Left colon (tissue), 2 donors: ENCODE measurements at regions not wholly inside any gene's neighbourhood (a gene's known extent, or its start where the extent isn't known, plus 50 kb on each side); places are given as distances from the start of the nearest gene placed in this dataset.

Experiments used
- ATAC-seq: fragments of 200-7000 bp; cut with Tn5 transposase; one replicate; pipeline ENCODE4 v1.9.1; 2020; ENCODE audit warnings: mild to moderate bottlenecking, moderate library complexity
- DNase-seq, 2 donors: peaks; one replicate each; pipeline ENCODE4 v3.0.0-alpha.2; 2020
- intact Hi-C, 2 donors: fragments of 100-400 bp; cut with DNase I in 1 of 2; cut with micrococcal nuclease in 1 of 2; formaldehyde crosslinking; loops; one replicate each; pipeline versions ENCODE4 v1.11.2 to v1.14.0; 2022; cut with DNase I, micrococcal nuclease
- donor health status: DM: no; HTN: no; CAD: no.
- donor health status: DM: yes; HTN: yes; CAD: no.

DNA sequence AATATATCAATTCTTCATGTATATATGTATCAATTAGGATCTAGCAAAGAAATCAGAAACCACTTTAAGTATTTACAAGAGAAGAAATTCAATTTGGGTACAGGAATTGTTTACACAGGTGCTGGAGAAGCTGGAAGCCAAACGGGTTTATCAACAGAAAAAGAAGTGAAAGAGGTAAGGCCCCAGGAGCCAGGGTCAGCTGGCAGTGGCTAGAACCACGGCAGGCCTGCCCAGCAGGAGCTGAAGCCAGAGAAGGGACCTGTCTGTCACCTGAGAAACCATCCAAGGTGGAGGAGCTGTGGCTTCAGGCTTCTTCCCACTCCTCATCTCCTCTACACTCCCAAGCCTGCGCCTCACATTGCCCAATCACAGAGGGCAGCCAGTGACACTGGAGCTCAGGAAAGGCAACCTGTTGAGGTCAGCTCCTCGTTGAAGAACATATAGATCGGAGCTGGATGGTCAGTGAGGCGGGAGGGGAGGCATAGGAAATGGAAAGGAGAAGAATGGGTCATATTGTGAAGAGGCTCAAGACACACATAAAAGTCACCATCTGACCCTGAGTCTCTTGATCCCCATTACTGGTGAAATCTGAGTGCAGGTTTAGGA, 182.6 kb downstream of the REEP3 start:
- DNase-seq (no peak), ATAC-seq (no peak)
- intact Hi-C loops: no loop called here

DNA sequence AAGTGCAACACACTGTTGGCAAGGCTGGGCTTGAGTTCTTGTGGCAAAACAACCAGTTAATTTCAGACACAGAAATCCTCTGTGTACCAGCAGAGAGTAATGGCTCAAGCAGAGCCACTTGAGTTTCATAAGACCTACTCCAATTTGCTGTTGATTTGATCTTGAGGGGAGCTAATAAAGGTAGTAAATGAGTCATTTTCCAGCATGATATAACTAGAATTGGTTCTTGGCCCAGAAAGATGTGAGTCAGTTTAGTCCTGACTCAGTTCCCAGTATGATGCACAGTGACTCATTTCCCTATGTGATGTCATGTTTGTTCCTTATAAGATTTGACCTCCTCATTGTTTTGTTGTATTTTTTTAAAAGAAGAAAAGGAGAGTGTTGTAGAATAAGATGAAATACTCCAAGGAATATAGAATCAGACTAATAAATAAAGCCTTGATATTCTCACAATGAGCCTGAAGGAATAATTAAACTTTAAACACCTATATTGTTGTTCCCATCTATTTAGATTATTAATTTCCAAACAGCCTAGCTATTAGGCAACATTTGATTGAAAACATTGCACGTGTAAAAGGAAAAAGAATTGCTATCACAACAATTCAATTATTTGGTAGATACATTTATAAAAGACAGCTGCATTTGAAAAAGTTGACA, 186.2 kb downstream of the REEP3 start:
- intact Hi-C loops: no loop called here
- no peak for DNase-seq

DNA sequence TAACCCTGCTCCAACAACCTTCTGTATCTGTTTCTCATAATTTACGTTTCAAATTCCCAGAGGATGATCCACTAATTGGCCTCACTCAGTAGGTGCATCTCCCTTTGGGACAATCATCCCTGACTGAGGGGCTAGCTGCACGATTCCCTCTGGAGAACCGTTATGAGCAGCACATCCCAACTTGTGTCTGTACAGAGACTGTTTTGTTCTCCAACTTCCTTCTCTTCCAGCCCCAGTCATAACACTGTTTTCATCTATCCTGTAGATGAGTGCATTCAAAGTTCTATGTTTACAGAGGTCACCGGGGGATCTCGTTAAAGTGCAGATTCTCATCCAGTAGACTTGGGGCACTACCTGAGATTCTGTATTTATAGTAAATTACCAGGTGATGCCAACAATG, 187.2 kb downstream of the REEP3 start:
- ATAC-seq (no peak), DNase-seq (no peak)
- intact Hi-C loops: no loop called here

More for the DNA sequence above, 186.2 kb downstream of the REEP3 start:
- no peak for ATAC-seq

- DNase-seq: no peak
- intact Hi-C loops: loop anchor here in 1 of 2 donors (5.0 to 10.0 kb wide), 2 partner anchors 73 to 176 kb away; no protein-coding TSS in a partner anchor
- ATAC-seq: no peak
Measured at GRCh38 chr10:63710703-63711102, 189.5 kb downstream of the REEP3 start.

DNA sequence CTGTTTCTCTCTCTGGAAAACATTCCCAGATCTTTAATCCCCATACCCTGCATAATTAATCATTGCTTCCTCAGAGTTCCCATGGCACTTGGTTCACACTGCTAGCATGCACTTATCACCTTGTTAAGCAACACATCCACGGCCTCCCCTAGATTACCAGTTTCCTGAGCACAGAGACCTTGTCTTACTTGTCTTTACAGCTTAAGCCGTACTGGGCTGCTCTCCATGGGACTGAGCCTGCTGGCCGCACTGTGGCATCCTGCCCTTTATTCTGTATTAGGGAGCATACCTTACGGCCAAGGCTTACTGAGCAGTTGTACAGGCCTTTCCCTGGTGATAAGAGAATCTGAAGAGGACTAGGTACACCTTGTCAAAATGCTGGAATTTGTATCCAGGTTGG, 190.2 kb downstream of the REEP3 start:
- peak in 1 of 2 donors; percentile 25 for DNase-seq
- intact Hi-C loops: loop anchor here in 1 of 2 donors (5.0 to 10.0 kb wide), 2 partner anchors 74 to 177 kb away; no protein-coding TSS in a partner anchor
- peak; percentile 4 for ATAC-seq

- intact Hi-C loops: loop anchor here in 1 of 2 donors (5.0 to 10.0 kb wide), 2 partner anchors 75 to 177 kb away; no protein-coding TSS in a partner anchor
- DNase-seq (peak; percentile 94 to 99), ATAC-seq (peak; percentile 94)
Measured at GRCh38 chr10:63711867-63712716, 190.9 kb downstream of the REEP3 start.

DNA sequence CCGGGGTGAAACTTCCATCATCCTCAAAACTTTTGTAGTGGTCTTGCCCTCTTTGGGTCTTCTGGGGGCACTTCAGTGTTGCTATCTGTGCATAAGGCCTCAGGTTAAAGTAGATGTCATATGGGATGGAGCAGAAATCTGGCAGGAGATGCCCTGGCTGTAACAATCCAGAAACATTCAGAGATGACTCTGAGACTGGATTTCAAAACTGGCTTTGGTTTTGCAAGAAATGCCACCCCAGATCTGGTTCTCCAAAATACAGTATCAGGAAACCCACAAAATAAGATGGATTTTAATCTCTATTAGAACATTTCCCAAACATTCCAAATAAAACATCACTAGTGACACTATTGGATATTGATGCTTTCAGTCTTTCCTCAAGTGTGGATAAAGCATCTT, 191.5 kb downstream of the REEP3 start:
- ATAC-seq (no peak), DNase-seq (no peak)
- intact Hi-C loops: loop anchor here in 1 of 2 donors (5.0 to 10.0 kb wide), 2 partner anchors 75 to 178 kb away; no protein-coding TSS in a partner anchor

DNA sequence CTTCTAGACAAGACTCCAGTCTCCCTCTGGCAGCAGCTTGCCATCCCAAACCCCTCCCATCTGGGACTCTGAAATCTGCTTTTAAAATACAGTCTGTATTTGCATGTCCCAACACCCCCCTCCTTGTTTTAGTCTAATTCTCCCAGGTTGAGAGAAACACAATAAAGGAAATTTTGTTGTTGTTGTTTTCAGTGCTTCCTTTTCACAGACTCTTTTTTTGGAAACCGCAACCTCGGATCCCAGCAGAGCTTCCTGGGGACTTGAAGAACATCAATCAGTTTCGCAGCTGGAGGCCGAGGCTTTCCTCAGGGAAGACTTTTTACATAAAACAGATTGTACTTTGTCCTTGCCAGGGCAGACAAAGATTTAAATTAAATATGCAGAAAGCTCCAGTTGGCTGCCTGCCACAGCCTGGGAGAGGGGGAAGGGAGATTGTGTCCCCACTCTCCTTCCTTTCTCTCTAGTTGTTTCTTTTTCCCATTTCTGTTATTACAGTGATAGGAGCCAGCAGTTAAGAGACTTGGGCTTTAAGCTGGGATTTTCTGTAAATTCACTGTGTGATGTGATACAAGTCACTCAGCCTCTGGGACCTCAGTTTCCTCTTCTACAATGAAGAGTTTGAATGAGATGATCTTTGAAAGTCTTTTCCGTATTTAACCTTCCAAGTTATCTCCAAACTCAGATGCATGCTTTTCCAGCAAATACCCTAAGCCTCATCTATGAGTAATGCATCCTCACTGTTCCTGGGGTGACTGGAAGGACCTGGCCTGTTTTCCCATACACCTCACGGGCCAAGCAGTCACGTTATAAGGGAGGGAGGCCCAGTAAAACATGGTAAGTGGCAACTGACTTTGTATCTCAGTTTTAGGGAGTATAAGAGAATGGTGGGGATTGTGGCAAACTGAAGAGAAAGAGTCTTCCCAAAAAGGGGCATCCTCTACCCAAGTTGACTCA, 192.3 kb downstream of the REEP3 start:
- intact Hi-C loops: loop anchor here in 1 of 2 donors (5.0 to 10.0 kb wide), 2 partner anchors 76 to 179 kb away; no protein-coding TSS in a partner anchor
- DNase-seq (peak; percentile 81 to 87), ATAC-seq (peak; percentile 43)

DNA sequence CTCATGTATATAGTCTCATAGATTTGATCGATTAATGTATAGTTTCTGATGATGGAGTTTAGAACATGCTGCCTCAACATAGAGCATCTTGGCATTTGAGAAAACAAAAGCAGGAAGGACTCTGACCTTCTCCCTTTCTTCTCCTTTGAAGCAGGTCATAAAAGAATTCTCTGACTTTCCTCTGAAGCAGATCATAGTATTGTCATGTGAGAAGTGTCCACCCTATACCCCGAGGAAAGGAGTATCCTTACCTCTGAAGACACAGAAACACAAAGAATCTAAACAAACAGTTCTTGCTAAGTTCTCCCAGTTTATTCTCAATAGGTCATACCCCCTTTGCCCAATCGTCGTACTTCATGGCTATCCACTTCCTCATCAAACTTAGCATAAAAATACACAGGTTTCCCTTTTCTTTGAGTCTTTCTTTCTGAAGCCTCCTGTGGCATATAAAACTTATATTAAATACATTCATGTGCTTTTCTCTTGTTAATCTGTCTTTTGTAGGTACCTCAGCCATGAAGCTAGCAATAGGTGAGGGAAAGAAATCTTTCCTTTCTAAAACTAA, 194.9 kb downstream of the REEP3 start:
- intact Hi-C loops: loop anchor here in 1 of 2 donors (10.0 kb wide), 1 partner anchor 181 kb away; no protein-coding TSS in a partner anchor
- no peak for DNase-seq
- no peak for ATAC-seq

- intact Hi-C loops: loop anchor here in 1 of 2 donors (10.0 kb wide), 1 partner anchor 182 kb away; no protein-coding TSS in a partner anchor
- DNase-seq: no peak
- no peak for ATAC-seq
Measured at GRCh38 chr10:63717027-63717715, 196.0 kb downstream of the REEP3 start.

GRCh38 chr10:63718006-63718405, 196.8 kb downstream of the REEP3 start:
- intact Hi-C loops: loop anchor here in 1 of 2 donors (2.0 to 10.0 kb wide), 2 partner anchors 183 to 501 kb away; no protein-coding TSS in a partner anchor
- ATAC-seq (no peak), DNase-seq (no peak)

DNA sequence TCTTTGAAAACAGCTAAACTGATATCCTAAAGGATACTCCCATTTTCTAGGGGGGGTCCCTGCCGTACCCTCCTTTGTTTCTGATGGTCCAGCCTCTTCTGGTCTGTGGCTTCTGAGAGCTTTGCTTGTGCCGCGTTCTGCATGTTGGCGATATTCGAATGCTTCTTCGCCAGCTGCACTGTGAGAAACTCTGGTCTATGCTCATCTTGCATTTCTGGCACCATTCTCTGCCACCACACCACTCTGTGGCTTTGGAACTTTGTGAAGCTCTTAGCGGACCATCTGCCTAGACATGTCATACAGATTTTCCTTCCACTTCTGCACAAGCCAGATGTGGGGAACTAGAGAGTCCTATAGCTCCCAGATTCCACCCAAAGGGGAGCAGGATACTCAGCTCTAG, 197.2 kb downstream of the REEP3 start:
- intact Hi-C loops: loop anchor here in 1 of 2 donors (2.0 to 10.0 kb wide), 2 partner anchors 184 to 502 kb away; no protein-coding TSS in a partner anchor
- no peak for DNase-seq
- no peak for ATAC-seq

GRCh38 chr10:63719226-63719856, 198.1 kb downstream of the REEP3 start:
- DNase-seq (no peak), ATAC-seq (peak; percentile 22)
- intact Hi-C loops: loop anchor here in 1 of 2 donors (2.0 to 10.0 kb wide), 2 partner anchors 185 to 503 kb away; no protein-coding TSS in a partner anchor

DNA sequence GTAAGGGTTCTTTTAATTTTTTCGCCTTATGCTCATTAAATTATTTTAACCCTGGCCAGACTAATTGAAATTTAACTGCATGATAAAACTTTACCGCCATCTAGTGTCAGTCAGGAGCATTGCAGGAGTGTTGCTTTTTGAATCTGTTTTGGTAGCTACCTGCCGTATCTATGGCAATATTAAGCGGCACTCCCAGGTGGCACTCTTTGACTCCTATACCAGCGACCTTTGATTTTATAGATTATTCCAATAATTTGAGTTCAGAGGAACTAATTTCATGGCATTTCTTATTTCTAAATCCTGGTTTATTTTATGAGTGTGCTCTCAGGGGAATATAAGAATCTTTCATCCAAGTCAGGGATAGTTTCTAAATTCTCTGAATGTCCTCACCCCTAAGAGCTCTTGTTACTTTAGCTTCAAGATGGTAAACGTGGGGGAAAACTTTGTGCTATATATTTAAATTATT, 198.9 kb downstream of the REEP3 start:
- DNase-seq: peak in 1 of 2 donors; percentile 52
- intact Hi-C loops: no loop called here
- ATAC-seq: peak; percentile 82

DNA sequence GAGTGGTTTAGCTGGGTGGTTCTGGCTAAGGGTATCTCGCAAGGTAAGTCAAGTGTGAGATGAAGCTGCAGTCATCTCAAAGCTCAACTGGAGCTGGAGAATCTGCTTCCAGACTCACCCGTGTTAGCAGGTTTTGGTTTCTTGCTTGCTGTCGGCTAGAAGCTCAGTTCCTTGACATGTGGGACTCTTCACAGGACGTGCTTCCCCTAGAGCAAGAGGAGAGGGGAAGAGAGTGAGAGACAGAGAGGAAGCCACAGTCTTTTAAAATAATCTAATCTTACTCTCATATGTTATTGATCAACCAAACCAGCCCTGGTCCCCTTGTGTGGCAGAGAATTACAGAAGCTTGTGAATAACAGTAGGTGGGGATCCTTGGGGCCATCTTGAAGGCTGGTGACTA, 199.5 kb downstream of the REEP3 start:
- intact Hi-C loops: no loop called here
- DNase-seq (no peak), ATAC-seq (no peak)

DNA sequence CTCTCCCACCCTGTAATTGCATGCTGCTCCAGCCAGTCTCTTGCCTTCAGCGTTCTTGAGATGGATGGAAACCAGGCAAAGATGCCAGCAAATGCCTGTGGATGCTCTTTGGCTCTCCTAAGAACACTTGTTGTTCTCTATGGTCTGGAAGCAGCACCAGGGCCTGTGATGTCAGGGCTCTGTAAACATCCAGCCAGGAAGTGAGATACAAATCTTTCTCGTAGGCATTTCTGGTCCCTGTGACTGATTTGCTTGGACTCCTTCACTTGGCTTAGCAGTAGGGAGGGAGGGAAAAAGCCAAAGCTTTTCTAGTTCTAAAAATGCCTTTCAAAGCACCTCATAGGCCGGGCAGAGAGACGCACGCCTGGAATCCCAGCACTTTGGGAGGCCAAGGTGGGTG, 201.3 kb downstream of the REEP3 start:
- DNase-seq: no peak
- intact Hi-C loops: loop anchor here in 1 of 2 donors (2.0 kb wide), 1 partner anchor 556 kb away; no protein-coding TSS in a partner anchor
- no peak for ATAC-seq
